ENCODE measurements at regions not wholly inside any gene's neighbourhood (a gene's known extent, or its start where the extent isn't known, plus 50 kb on each side); places are given as distances from the start of the nearest gene placed in this dataset.
A peak's percentile ranks its signal among the peaks of the same experiment; 100 is the strongest.

DNA sequence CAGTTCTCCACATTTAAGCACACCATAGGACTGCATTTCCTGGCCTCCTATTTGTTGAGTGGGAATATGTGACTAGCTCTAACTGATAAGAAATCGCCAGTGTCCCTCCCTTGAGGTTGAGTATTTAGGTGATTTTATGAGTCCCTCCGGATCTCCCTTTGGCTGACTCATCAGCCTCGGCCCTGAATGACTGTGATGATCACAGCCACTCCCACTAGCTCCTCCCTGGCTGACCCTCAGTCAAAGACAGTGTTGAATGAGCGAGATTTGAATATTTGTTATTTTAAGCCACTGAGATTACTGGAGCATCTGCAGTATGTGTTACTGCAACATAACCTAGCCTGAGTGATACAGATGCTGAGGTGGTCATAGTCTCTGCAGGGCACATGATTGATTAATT lies 515.3 kb downstream of the EPHB1 start:
- no peak for DNase-seq

DNA sequence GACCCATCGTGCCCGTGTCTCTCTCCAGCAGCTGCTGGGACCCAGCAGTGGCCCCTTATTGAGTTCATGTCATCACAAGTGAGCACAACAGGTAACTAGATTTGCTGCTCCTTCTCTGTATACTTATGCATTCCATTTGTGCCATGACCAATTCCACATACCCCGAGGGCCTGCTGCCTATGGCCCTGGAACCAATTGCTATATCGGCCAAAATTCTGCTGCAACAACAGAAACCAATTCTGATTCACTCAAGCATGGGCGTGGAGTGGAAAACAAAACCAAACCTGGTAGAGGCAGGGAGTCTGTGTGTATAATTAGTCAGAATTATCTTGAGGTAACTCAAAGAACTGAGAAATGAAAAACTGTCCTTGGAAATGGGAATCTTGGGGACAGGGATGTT lies 516.6 kb downstream of the EPHB1 start:
- DNase-seq, result no peak

DNA sequence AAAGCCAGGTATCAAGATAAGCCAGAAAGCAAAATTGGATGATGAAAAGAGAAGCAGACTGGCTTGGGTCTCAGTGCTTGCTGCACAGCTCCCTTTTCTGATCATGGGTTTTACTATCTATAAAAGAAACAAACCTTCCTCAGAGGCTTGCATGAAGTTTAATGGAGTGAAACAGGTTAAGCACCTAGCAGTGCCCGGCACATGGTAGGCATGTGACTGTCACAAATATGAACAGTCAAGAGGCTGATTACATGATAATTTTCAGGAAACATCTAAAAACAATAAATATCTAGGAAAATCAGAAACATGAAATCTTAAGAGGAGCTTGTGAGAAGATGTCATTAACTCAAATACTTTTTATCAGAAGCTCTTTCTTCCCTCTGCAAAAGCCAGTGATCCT lies 519.2 kb downstream of the EPHB1 start:
- no peak for DNase-seq

DNA sequence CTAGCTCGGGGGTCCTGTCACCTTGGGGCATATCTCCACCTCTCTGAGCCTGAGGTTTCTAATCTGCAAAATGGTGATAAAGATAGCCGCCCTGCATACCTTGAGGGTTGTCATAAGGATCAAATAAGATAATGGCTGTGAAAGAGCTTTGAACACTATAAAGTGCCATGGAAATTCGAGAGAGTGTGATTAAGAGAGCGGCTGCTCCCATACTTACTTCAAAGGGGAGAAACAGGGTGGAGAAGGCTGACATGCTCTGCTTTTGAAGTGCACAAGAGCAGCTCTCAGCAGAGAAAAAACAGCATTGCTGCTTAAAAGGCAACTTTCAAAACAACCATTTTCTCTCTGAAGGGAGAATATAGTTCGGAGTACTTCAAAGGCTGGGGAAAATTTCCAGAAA lies 529.2 kb downstream of the EPHB1 start:
- no peak for DNase-seq

DNA sequence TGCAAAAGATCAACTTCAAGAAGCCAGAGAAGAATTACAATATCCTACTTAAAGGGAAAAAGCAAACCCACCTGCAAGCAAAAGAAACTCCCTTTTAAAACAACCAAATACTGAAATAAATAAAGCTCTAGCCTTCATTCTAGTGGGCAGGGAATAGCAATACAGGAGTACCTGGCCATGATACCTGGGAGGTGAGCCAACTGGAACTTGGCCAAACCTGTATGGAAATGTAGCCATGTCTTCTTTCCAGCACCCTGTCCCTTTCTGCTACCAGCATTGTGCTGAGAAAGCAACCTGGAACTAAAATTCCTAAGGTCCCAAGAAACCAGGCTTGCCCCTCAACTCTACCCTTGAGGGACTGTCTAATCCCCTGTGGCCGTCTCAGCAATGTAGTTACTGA lies 530.0 kb downstream of the EPHB1 start:
- no peak for DNase-seq

DNA sequence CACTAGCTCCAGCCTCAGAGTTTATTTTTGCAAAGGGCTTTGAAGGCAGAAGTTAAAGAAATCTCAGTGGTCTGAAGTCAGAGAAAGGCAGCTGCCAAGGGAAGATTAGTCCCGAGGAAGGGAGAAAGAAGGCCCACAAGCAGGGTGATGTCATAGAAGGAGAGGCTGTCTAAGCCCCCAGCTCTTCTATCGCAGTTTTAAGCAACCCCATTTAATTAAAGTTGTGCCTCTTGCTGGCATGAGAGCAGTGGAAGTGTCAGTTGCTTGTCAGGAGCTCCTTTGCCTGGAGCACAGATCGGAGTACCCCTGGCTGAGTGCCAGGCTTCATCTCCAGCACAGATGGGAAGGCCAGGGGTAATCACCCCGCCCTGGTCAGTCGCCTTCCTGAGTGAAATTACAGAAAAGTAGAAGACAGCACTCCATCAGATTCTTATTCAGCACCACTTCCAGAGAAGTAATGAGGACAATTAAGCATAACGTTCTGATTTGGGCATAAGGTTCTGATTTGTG lies 530.7 kb downstream of the EPHB1 start:
- DNase-seq, result peak; percentile 8 to 9

DNA sequence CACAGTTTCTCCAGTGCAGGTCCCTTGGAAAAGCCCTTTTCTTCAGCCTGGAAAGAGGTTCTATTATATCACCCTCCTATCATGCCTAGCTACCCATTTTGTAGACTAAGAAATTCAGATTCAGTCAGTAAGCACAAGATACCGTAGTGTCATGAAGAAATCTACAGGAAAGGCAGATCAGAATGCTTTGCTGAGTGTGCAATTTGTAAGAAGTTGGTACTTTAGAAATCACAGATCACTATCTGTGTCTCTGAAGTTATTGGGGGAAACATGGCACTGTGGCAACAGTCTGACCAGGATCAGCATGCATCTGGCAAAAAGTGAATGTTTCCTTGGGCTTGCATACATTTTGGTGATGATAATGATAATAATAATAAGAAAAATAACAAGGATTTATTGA lies 531.8 kb downstream of the EPHB1 start:
- DNase-seq, result no peak

DNA sequence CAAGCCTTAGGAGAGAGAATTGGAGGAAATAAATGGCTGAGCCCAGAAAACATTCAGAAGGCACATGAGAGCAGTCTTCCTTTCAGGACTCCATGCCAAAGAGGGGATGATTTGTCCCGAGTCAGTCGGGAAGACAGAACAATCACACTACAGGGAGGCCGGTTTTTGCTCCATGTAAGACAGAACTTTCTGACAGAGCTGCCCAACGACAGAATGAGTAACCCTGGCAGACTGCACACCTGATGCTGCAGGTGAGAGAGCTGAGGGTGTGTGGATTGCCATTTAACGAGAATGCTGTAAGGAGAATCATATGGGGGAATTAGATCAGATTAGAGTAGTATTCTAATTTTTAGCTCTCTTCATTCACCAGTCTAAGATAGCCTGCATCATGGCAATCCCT lies 533.0 kb downstream of the EPHB1 start:
- DNase-seq, result no peak

DNA sequence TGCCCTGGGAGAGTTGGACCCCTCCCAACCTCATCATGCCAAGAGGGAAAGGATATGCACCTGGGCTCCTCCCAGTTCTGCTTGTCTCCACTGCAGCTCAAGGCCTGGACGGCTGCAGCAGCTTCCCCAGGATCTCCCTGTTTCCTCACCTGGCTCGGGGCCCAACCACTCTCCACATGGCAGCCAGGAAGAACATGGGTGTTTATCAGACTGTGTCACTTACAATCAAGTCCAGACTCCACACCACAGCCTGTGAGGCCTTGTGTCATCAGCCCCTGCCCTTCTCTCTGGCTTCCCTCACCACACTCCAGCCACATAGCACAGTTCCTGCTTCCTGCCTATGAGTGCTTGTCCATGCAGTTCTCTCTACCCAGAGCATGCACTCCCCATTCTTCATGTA lies 534.4 kb downstream of the EPHB1 start:
- DNase-seq, result peak in 1 of 2 experiments; percentile 1

DNA sequence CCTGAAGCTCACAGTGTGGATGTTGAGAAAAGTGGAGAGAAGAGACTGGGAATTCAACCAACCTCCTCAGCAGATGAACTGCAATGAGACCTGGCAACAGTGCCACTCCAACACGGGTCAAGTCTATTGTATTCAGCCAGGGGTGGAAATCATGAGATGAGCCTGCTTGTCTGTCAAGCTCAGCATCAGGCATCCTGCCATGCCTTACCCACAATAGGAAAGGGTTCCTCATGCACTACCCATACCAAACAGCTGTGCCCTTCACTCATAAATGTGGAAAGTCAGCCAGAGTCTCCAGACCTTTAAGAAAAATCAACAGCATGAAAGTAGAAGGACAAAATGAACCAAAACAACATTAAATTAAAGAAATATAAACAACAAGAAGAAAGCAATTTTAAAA lies 542.1 kb downstream of the EPHB1 start:
- no peak for DNase-seq

DNA sequence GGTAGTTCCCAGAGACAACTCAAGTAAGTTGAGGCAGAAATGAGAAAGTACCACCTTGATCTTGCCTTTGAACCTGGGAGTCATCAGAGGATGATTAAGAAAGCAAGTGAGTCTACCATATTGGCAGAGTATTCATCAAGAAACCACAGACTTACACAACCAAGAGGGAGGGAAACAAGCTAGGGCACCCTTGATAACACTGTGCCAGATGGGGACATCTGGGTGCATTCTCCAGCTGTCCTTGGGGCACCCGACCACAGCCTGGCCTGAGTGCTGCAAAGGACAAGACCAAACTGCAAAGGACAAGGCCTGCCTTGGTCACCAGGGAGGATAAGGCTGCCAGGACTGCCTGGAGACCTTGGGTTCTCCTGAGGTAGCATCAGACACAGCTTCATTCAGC lies 553.6 kb downstream of the EPHB1 start:
- no peak for DNase-seq

DNA sequence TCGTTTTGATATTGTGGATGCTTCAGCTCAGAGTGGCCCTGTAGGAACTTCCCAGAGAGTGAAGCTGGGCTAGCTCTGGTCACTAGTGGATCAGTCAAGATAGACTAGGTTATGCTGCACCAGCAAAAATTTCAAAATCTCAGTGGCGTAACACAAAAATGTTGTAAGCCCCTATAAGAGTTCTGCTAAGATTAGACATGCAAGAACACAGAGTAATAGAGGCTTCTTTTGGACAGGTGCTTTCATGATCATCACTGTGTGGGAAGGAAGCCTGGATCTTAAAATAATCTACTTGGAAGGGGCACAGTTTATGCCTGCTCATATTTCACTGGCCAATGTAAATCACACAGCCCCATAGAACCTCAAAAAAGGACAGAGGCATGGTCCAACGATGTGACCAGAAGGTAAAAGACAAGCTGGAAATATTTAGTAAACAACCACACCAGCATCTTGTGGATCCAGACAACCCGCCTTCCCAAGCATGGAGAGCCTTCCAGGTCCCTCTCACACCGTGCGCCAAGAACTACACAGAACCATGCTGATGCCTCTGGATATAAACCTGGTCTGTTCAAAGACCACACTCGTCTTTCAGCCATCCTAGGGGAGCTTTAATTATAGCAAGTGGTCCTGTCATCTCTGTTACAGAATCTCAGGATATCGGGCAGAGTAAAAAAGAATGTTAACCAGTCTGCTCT lies 554.3 kb downstream of the EPHB1 start:
- DNase-seq, result no peak

DNA sequence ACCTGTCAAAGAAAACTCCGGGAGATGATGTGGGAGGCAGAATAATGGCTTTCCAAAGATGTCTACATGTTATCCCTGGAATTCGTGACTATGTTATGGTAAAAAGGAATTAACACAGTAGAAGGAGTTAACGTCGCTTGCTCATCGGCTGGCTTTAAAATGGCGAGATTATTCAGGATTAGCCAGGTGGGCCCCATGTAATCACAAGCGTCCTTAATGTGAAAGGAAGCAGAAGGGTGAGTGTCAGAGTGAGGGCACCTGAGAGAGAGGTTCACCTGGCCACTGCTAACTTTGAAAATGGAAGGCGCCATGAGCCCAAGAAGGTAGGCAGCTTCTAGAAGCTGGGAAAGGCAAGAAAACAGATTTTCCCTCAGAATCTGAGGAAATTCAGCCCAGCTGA lies 557.2 kb downstream of the EPHB1 start:
- no peak for DNase-seq

DNA sequence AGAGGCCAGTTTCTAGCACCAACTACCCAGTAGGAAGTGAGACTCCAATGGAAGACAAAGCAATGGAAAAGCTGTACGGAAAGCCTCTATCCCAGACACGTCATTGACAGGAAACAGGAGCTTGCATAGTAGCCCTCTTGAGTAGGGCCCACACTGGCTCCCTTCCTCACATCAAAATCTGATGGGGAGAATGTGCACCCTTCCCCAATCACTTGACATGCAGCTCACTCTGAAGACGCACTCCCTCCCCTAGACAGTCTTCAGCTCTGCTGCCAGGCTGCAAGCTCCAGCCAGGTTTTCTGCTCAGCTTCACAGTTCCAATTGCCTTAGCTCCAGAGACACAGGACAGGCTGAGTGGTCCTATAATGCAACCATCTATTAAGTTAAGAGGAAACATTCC lies 567.8 kb downstream of the EPHB1 start:
- no peak for DNase-seq

DNA sequence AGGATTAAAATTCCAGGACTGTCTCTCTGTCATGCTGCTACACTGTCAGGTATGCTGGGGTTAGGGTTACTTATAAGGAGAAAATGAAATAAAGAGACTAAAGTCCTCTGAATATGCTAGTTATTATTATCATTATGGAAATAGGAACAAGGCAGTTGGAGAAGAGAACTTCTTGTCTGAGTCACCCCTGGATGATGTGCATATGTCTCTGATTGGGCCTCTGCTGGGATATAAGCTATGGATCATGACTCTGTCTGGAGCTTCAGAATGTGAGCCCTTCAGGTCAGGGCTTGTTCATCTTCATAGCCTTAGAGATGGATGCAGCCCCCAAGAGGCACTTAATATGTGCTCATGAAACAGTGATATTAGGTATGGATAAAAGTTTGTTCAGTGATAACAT lies 569.6 kb downstream of the EPHB1 start:
- DNase-seq, result no peak

DNA sequence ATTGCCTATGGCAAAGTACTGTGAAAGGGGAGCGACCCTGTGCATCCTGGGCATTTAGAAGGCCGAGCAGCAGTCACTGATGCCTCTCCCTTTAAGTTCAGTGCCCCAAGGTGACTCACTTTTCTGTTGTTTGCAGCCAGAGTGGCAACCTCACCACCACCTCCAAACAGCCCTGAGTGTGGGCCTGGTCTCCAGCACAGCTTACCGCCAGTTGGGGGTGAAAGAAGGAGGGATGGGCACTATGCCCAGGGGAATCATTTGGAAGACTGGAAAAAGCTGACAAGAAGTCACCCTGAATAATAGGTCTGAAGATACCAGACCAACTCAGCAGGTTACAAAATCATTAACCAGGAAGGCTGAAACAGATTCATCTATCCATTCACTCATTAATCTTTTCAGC lies 571.8 kb downstream of the EPHB1 start:
- DNase-seq, result no peak

DNA sequence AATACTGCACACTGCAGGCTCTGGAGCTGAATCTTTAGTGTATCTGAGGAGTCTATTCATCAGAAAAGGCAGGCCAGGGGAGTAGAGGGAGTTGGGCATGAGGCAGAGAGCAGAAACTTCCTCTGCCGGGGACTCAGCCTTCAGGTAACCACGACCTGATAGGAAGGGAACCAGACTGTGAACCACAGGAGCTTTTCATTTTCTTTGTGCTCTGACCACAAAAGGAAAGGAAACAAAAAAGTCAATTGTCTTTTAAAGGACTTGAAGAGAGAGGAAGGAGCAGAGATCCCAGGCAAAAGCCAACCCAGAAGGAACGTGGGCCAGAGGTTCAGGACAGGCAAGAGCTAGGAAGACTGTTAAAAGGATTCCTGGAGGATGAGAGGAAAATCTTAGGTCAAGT lies 573.3 kb downstream of the EPHB1 start:
- no peak for DNase-seq

DNA sequence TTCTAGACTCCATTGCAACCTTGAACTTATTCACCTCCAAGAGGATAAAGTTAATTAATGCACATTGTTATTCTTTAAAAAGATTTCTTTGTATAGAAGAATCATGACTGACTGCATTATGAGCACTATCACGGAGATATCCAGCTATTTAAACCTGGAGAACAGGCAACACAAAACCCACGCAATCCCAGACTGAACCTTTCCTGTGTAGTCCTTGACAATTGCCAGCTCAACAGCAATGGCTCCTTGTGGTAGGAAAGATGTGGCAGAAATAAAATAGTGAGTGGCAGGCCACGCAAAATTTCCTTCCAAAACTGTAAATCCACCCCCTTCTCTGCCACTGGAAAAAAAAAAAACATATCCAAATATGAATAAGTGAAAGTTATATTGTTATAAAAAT lies 573.7 kb downstream of the EPHB1 start:
- no peak for DNase-seq

DNA sequence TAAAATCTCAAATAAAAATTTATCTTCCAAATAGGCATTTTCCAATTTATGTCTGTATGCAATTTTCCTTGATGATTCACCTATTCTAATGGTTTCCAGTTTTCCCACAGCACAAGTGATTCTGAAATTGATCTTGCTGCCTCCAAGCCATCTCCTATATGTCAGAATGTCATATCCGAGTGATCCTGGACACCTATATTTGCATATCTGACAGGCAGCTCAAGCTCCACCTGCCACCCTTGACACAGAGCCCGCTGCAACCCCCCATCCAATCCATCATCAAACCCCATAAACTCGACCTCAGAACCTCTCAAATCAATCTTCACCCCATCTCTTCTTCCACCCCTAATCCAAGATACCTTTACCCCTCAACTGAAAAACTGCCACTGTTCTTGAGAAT lies 579.5 kb downstream of the EPHB1 start:
- no peak for DNase-seq

DNA sequence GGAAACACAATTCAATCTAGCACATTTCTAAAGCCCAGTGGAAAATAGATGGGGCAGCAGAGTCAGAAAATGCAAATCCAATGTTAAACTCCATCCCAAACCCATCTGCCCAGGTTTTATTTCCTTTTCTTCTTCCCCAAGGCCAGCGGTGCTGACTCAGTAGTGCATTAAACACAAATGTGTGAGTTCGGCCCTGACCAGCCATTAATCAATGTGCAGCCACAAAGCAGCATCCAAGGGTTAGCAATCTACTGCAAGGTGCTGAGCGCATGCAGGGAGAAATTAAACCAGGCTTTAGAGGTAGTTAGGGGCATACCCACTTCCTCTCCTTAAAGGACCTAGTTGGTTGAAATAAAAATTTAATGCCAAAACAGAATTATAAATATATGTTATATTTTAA lies 583.3 kb upstream of the PPP2R3A start:
- DNase-seq, result no peak

DNA sequence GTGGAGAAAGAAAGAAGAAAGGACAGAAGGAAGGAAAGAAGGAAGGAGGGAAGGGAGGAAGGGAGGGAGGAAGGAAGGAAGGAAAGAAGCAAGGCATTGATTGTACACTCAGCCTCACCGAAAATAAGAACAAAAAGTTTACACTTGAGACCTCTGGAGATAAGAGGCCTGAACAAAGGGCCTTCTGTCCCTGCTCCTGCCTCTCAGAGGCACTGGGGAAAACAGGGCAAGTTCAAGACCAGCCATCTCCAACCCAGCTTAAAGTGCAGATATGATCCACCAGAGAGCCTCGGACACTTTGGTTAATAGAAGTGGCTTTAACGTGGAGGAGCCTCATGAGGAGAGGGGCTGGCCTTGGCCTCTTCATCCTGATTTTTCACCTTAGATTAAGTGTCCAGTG lies 582.9 kb upstream of the PPP2R3A start:
- no peak for DNase-seq

DNA sequence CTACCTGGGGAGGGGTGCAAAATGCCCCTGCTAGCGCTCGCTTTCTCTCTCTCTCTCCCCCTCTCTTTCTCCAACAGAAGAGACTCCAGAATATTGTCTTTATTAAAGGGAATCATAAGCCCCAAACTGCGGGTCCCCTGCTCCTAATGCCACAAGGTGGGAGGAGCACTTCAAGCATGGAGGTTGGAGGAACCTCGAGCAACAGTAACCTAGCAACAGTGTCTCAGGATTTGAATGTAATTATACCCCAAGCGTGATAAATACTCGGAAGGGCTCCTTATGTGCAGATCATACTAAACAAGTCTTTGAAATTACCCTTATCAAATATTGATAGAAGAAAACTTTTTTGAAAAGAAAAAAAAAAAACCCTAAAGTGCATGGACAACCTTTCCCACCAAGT lies 582.2 kb upstream of the PPP2R3A start:
- DNase-seq, result no peak

DNA sequence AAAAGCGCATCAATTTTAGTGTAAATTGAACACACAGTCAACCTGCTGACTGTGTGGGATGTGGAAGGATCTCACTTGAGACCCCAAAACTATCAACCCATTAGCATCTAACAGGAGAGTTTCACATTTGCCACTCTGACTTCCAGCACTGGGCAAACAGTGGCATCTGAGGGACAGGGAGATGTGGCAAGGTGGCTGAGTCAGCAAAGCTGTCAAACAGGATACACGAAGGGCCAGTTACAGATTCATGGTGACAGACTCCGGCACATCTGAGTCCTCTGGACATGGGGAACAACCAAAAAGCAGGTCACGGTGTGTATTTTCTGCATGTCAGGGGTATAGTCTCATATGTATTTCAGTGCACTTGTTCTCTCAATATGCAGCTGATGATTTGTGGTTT lies 573.4 kb upstream of the PPP2R3A start:
- DNase-seq, result no peak

DNA sequence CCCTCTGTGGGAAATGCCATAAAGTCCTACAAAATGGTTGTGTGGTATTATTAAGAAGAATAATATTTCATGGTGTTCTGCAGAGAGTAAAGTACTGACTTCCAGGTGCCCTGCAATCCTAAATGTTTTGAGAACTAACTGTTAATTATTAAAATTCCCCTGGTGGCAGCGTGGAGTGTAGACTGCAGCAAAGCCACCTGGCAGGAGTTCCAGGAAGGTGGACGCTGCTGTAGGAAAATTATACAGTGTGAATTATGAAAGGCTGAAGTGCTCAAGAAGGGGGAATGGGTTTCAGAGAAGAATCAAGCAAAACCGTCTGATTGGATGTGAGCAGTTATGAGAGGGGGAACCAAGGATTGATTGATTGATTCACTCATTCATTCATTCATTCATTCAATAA lies 572.4 kb upstream of the PPP2R3A start:
- no peak for DNase-seq

DNA sequence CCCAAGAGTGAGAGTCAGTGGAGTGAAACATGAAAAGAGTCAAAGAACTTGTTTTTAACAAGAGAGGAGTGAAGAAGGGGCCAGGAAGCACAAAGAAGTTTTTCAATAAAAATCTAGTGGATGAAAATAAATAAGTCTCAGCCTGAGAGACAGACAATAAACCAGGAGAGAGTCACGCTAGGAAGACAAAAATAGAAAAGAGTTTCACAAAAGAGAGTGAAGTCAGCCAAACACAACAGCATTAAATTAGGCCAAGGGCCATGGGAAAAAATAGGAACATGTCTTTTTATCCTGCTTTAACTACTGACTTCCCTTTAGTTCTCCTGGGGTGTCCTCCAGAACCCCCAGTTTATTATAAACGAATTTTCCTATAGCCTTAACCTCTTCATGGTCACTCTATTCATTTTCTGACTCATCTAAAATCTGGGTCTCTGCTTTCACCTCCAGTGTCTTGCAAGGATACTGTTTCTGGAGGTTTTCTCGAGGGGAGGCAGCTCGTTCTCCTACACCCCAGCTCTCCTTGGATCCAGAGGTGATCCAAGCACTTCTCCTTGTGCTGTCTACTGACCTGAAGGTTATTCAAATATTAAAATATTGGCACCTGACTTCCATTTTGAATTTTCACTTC lies 571.5 kb upstream of the PPP2R3A start:
- DNase-seq, result no peak
